H9 (cell line): ENCODE measurements at regions not wholly inside any gene's neighbourhood (a gene's known extent, or its start where the extent isn't known, plus 50 kb on each side); places are given as distances from the start of the nearest gene placed in this dataset.

Source experiments
- DNase-seq: peaks from one replicate; pipeline ENCODE4 v3.0.0-alpha.2; 2017
- H2AFZ ChIP-seq: one replicate; pipeline ENCODE4 v1.6.1; 2013; ENCODE audit warnings: mild to moderate bottlenecking, low read length, control low read depth, moderate library complexity
- H2AK5ac ChIP-seq: 2 replicates; pipeline ENCODE4 v1.6.1; 2013; ENCODE audit warnings: low read length, control low read depth, mixed read lengths; ENCODE audit not compliant: insufficient read length
- H2BK120ac ChIP-seq: one replicate; pipeline ENCODE4 v1.6.1; 2013; ENCODE audit warnings: low read depth, mild to moderate bottlenecking, low read length, control low read depth, inconsistent platforms; ENCODE audit not compliant: poor library complexity, severe bottlenecking
- H2BK12ac ChIP-seq: 2 replicates; pipeline ENCODE4 v1.6.1; 2013; ENCODE audit warnings: low read length, control low read depth, mixed read lengths, low read depth; ENCODE audit not compliant: insufficient read length
- H2BK15ac ChIP-seq: 2 replicates; pipeline ENCODE4 v1.6.1; 2013; ENCODE audit warnings: low read depth, low read length, control low read depth
- H2BK20ac ChIP-seq: one replicate; pipeline ENCODE4 v1.6.1; 2013; ENCODE audit warnings: low read depth, mild to moderate bottlenecking, low read length, control low read depth, inconsistent platforms; ENCODE audit not compliant: poor library complexity, severe bottlenecking
- H2BK5ac ChIP-seq: 2 replicates; pipeline ENCODE4 v1.6.1; 2013; ENCODE audit warnings: low read length, control low read depth, mixed read lengths; ENCODE audit not compliant: insufficient read length
- H3K14ac ChIP-seq: 2 replicates; pipeline ENCODE4 v1.6.1; 2013; ENCODE audit warnings: low read length, control low read depth; ENCODE audit not compliant: insufficient read depth
- H3K18ac ChIP-seq: 2 replicates; pipeline ENCODE4 v1.6.1; 2013; ENCODE audit warnings: low read depth, mild to moderate bottlenecking, mixed read lengths, low read length, control low read depth; ENCODE audit not compliant: insufficient read length
- H3K23ac ChIP-seq: 2 replicates; pipeline ENCODE4 v1.6.1; 2013; ENCODE audit warnings: low read length, control low read depth, mixed read lengths, low read depth; ENCODE audit not compliant: insufficient read length
- H3K23me2 ChIP-seq: 2 replicates; pipeline ENCODE4 v1.6.1; 2013; ENCODE audit warnings: low read depth, mild to moderate bottlenecking, mixed read lengths, low read length, control low read depth; ENCODE audit not compliant: insufficient read length, poor library complexity, severe bottlenecking
- H3K27ac ChIP-seq: 2 replicates; pipeline ENCODE4 v1.5.1; 2013; ENCODE audit warnings: low read length, control low read depth, mixed read lengths, low read depth; ENCODE audit not compliant: insufficient read length
- H3K27me3 ChIP-seq: 2 replicates; pipeline ENCODE4 v1.6.1; 2013; ENCODE audit warnings: low read length, control low read depth, inconsistent platforms; ENCODE audit not compliant: insufficient read depth
- H3K4ac ChIP-seq: 2 replicates; pipeline ENCODE4 v1.6.1; 2013; ENCODE audit warnings: low read depth, mild to moderate bottlenecking, control low read depth, inconsistent platforms, low read length, moderate library complexity
- H3K4me1 ChIP-seq: 2 replicates; pipeline ENCODE4 v1.6.1; 2013; ENCODE audit warnings: low read length, control low read depth, inconsistent platforms; ENCODE audit not compliant: insufficient read depth
- H3K4me2 ChIP-seq: 2 replicates; pipeline ENCODE4 v1.6.1; 2013; ENCODE audit warnings: low read length, control low read depth, mixed read lengths; ENCODE audit not compliant: insufficient read length, insufficient read depth
- H3K56ac ChIP-seq: 2 replicates; pipeline ENCODE4 v1.6.1; 2013; ENCODE audit warnings: low read depth, mild to moderate bottlenecking, mixed read lengths, low read length, control low read depth; ENCODE audit not compliant: insufficient read length
- H3K79me1 ChIP-seq: 2 replicates; pipeline ENCODE4 v1.6.1; 2013; ENCODE audit warnings: low read depth, mild to moderate bottlenecking, moderate library complexity, low read length, control low read depth, inconsistent platforms; ENCODE audit not compliant: insufficient read depth, poor library complexity, severe bottlenecking
- H3K79me2 ChIP-seq: 2 replicates; pipeline ENCODE4 v1.6.1; 2013; ENCODE audit warnings: low read length, control low read depth, inconsistent platforms; ENCODE audit not compliant: insufficient read depth
- H3K9ac ChIP-seq: 2 replicates; pipeline ENCODE4 v1.6.1; 2013; ENCODE audit warnings: low read length, control low read depth, mixed read lengths; ENCODE audit not compliant: insufficient read length; ENCODE audit errors: extremely low read depth
- H3K9me3 ChIP-seq: one replicate; pipeline ENCODE4 v1.6.1; 2013; ENCODE audit warnings: low read depth, low read length, inconsistent platforms; ENCODE audit not compliant: control insufficient read depth
- H3T11ph ChIP-seq: one replicate; pipeline ENCODE4 v1.6.1; 2013; ENCODE audit warnings: mild to moderate bottlenecking, low read length, control low read depth, inconsistent platforms
- H4K20me1 ChIP-seq: one replicate; pipeline ENCODE4 v1.6.1; 2013; ENCODE audit not compliant: control insufficient read depth, insufficient read length, insufficient read depth
- H4K5ac ChIP-seq: 2 replicates; pipeline ENCODE4 v1.6.1; 2013; ENCODE audit warnings: low read depth, mild to moderate bottlenecking, mixed read lengths, low read length, control low read depth; ENCODE audit not compliant: insufficient read length
- H4K8ac ChIP-seq: replicated peaks from 2 replicates; pipeline ENCODE4 v1.6.1; 2013; ENCODE audit warnings: low read length, control low read depth, mixed read lengths, low read depth; ENCODE audit not compliant: insufficient read length
- H4K91ac ChIP-seq: 2 replicates; pipeline ENCODE4 v1.6.1; 2013; ENCODE audit warnings: low read depth, mild to moderate bottlenecking, moderate library complexity, mixed read lengths, low read length, control low read depth; ENCODE audit not compliant: insufficient read length
- H3K27ac Mint-ChIP-seq, 3 experiments: 2 replicates in 2 of 3; 3 replicates in 1 of 3; pipeline ENCODE4 v1.8.0; 2020 to 2021; ENCODE audit warnings: mixed read lengths in 3 of 3, mild to moderate bottlenecking in 1 of 3, moderate library complexity in 1 of 3
- H3K27me3 Mint-ChIP-seq: 2 replicates; pipeline ENCODE4 v1.8.0; 2021; ENCODE audit warnings: low read depth, mild to moderate bottlenecking, moderate library complexity, mixed read lengths
- H3K36me3 Mint-ChIP-seq, 3 experiments: 2 replicates in 2 of 3; 3 replicates in 1 of 3; pipeline ENCODE4 v1.8.0; 2020 to 2021; ENCODE audit warnings: low read depth in 3 of 3, mixed read lengths in 3 of 3; ENCODE audit not compliant: insufficient read depth in 1 of 3
- H3K4me1 Mint-ChIP-seq, 2 experiments: 2 replicates each; pipeline ENCODE4 v1.8.0; 2020; ENCODE audit warnings: mixed read lengths in 2 of 2
- H3K4me3 Mint-ChIP-seq, 2 experiments: 2 replicates in 1 of 2; 3 replicates in 1 of 2; pipeline ENCODE4 v1.8.0; 2020 to 2021; ENCODE audit warnings: mild to moderate bottlenecking in 2 of 2, mixed read lengths in 2 of 2, moderate library complexity in 1 of 2
- H3K9me3 Mint-ChIP-seq, 2 experiments: 2 replicates in 1 of 2; 3 replicates in 1 of 2; pipeline ENCODE4 v1.8.0; 2020; ENCODE audit warnings: mild to moderate bottlenecking in 2 of 2, mixed read lengths in 2 of 2, moderate library complexity in 1 of 2
- WGBS: extraction: QIAGEN DNeasy Blood & Tissue Kit; methylation state at CpG from one replicate; pipeline ENCODE4 v1.1.7; 2013; ENCODE audit warnings: missing lambda C conversion rate, low lambda C conversion rate, mixed read lengths; ENCODE audit not compliant: insufficient read length; ENCODE audit errors: extremely low coverage; 5-methylcytosine and 5-hydroxymethylcytosine counted together
- TF ChIP-seq, protein P1 (sequence below): fragments of 200-600 bp; sonication (generic); conservative IDR thresholded peaks from 3 replicates; pipeline ENCODE4 v1.8.0; 2021; ENCODE audit warnings: antibody characterized with exemption, mild to moderate bottlenecking

DNA sequence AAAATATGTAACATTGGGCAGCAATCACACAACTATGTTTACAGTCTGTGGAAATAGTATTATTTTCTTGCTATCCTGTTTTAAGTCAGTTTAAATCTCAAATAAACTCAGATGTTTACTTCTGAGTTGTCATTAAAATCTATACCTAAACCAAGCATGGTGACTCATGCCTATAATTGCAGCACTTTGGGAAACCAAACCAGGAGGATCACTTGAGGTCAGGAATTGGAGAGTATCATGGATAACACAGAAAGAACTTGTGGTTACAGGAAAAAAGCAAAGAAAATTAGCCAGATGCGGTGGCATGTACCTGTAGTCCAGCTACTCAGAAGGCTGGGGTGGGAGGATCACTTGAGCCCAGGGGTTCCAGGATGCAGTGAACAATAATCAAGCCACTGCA lies 631.6 kb upstream of the EPHA6 start:
- Histone ChIP-seq H3K14ac (no peak overlapping the region), H3K9ac (no peak overlapping the region), H4K20me1 (no peaks in the 10 kb centered on the region), H3K9me3 (no peaks in the 10 kb centered on the region), H3K27ac (no peak overlapping the region), H4K5ac (no peak overlapping the region), H3K27me3 (no peaks in the 10 kb centered on the region), H2BK20ac (no peak overlapping the region), H3K4me1 (no peaks in the 10 kb centered on the region), H3T11ph (no peak overlapping the region), H2BK15ac (no peak overlapping the region), H3K79me2 (no peaks in the 10 kb centered on the region), H3K4ac (no peak overlapping the region), H3K23me2 (no peaks in the 10 kb centered on the region), H2BK5ac (no peak overlapping the region), H4K8ac (no peak overlapping the region), H2AK5ac (no peak overlapping the region), H3K79me1 (no peaks in the 10 kb centered on the region), H2AFZ (no peak overlapping the region), H3K18ac (no peak overlapping the region), H4K91ac (no peak overlapping the region), H2BK12ac (no peak overlapping the region), H3K23ac (no peak overlapping the region), H3K4me2 (no peak overlapping the region), H3K56ac (no peak overlapping the region), H2BK120ac (no peak overlapping the region)
- no peak overlapping the region for H3K27ac Mint-ChIP-seq
- DNase-seq, result no peak
- no peaks in the 10 kb centered on the region for H3K27me3 Mint-ChIP-seq
- H3K9me3 Mint-ChIP-seq, result peaks cover 0 to 2% of the 10 kb centered on the region in 2 experiments; a peak in 1 of 5 replicates
- WGBS, result no CpG with 5 or more reads among the region's 1 CpG
- no peaks in the 10 kb centered on the region for H3K4me1 Mint-ChIP-seq
- no peaks in the 10 kb centered on the region for H3K36me3 Mint-ChIP-seq
- H3K4me3 Mint-ChIP-seq, result no peak overlapping the region
- TF ChIP-seq, protein P1, sequence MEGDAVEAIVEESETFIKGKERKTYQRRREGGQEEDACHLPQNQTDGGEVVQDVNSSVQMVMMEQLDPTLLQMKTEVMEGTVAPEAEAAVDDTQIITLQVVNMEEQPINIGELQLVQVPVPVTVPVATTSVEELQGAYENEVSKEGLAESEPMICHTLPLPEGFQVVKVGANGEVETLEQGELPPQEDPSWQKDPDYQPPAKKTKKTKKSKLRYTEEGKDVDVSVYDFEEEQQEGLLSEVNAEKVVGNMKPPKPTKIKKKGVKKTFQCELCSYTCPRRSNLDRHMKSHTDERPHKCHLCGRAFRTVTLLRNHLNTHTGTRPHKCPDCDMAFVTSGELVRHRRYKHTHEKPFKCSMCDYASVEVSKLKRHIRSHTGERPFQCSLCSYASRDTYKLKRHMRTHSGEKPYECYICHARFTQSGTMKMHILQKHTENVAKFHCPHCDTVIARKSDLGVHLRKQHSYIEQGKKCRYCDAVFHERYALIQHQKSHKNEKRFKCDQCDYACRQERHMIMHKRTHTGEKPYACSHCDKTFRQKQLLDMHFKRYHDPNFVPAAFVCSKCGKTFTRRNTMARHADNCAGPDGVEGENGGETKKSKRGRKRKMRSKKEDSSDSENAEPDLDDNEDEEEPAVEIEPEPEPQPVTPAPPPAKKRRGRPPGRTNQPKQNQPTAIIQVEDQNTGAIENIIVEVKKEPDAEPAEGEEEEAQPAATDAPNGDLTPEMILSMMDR, result no peak
